ENCODE measurements at regions not wholly inside any gene's neighbourhood (a gene's known extent, or its start where the extent isn't known, plus 50 kb on each side); places are given as distances from the start of the nearest gene placed in this dataset.
A peak's percentile ranks its signal among the peaks of the same experiment; 100 is the strongest.

- TF ChIP-seq CTCF (IDR thresholded peaks at IDR 0.05; ENCODE audit: borderline replicate concordance, extremely low read depth, insufficient read depth) = no peak
- DNase-seq (no peak), FAIRE-seq (no peak)
- intact Hi-C loops (cut with DNase I) = no loop called here
- no peak overlapping the region for H3K4me3 ChIP-seq (ENCODE audit: low read length in 3 of 3)
- H3K27me3 ChIP-seq (ENCODE audit: control insufficient read depth, insufficient read depth, low read length) = no peaks in the 10 kb centered on the region
- no peaks in the 10 kb centered on the region for H3K4me1 ChIP-seq (ENCODE audit: control insufficient read depth in 2 of 3, insufficient read depth in 2 of 3, low read depth in 1 of 3, low read length in 3 of 3)
- no peaks in the 10 kb centered on the region for H3K36me3 ChIP-seq (ENCODE audit: control insufficient read depth in 2 of 3, insufficient read depth in 3 of 3, low read length in 3 of 3)
- H3K27ac ChIP-seq (ENCODE audit: low read depth in 2 of 2, low read length in 2 of 2) = no peak overlapping the region
- H3K9ac ChIP-seq (ENCODE audit: low read length in 3 of 3) = no peak overlapping the region
- H3K9me3 ChIP-seq (ENCODE audit: control insufficient read depth in 2 of 3, insufficient read depth in 1 of 3, low read length in 3 of 3) = no peaks in the 10 kb centered on the region
Observed at GRCh38 chr7:84394219-84394618, 199.6 kb upstream of the SEMA3A start.

- H3K36me3 ChIP-seq (ENCODE audit: control insufficient read depth in 2 of 3, insufficient read depth in 3 of 3, low read length in 3 of 3) = no peaks in the 10 kb centered on the region
- no peak overlapping the region for H3K27ac ChIP-seq (ENCODE audit: low read depth in 2 of 2, low read length in 2 of 2)
- TF ChIP-seq CTCF (IDR thresholded peaks at IDR 0.05; ENCODE audit: borderline replicate concordance, extremely low read depth, insufficient read depth) = no peak
- DNase-seq (no peak), FAIRE-seq (no peak)
- no peaks in the 10 kb centered on the region for H3K9me3 ChIP-seq (ENCODE audit: control insufficient read depth in 2 of 3, insufficient read depth in 1 of 3, low read length in 3 of 3)
- H3K4me3 ChIP-seq (ENCODE audit: low read length in 3 of 3) = no peak overlapping the region
- no peak overlapping the region for H3K9ac ChIP-seq (ENCODE audit: low read length in 3 of 3)
- no peaks in the 10 kb centered on the region for H3K27me3 ChIP-seq (ENCODE audit: control insufficient read depth, insufficient read depth, low read length)
- H3K4me1 ChIP-seq (ENCODE audit: control insufficient read depth in 2 of 3, insufficient read depth in 2 of 3, low read depth in 1 of 3, low read length in 3 of 3) = no peaks in the 10 kb centered on the region
- intact Hi-C loops (cut with DNase I) = no loop called here
Observed at GRCh38 chr7:84393786-84394185, 199.2 kb upstream of the SEMA3A start.

GRCh38 chr7:84390845-84391244, 196.3 kb upstream of the SEMA3A start:
- H3K9ac ChIP-seq (ENCODE audit: low read length in 3 of 3) = no peak overlapping the region
- H3K27me3 ChIP-seq (ENCODE audit: control insufficient read depth, insufficient read depth, low read length) = no peaks in the 10 kb centered on the region
- no peak overlapping the region for H3K27ac ChIP-seq (ENCODE audit: low read depth in 2 of 2, low read length in 2 of 2)
- FAIRE-seq (no peak), DNase-seq (peak in 1 of 5 donors; percentile 5)
- no peak overlapping the region for H3K4me3 ChIP-seq (ENCODE audit: low read length in 3 of 3)
- intact Hi-C loops (cut with DNase I) = no loop called here
- H3K4me1 ChIP-seq (ENCODE audit: control insufficient read depth in 2 of 3, insufficient read depth in 2 of 3, low read depth in 1 of 3, low read length in 3 of 3) = no peaks in the 10 kb centered on the region
- no peaks in the 10 kb centered on the region for H3K36me3 ChIP-seq (ENCODE audit: control insufficient read depth in 2 of 3, insufficient read depth in 3 of 3, low read length in 3 of 3)
- TF ChIP-seq CTCF (IDR thresholded peaks at IDR 0.05; ENCODE audit: borderline replicate concordance, extremely low read depth, insufficient read depth) = no peak
- H3K9me3 ChIP-seq (ENCODE audit: control insufficient read depth in 2 of 3, insufficient read depth in 1 of 3, low read length in 3 of 3) = no peaks in the 10 kb centered on the region

GRCh38 chr7:84389242-84389641, 194.7 kb upstream of the SEMA3A start:
- DNase-seq (no peak), FAIRE-seq (no peak)
- Histone ChIP-seq H3K9ac (ENCODE audit: low read length in 3 of 3) (no peak overlapping the region), H3K9me3 (ENCODE audit: control insufficient read depth in 2 of 3, insufficient read depth in 1 of 3, low read length in 3 of 3) (no peaks in the 10 kb centered on the region), H3K4me1 (ENCODE audit: control insufficient read depth in 2 of 3, insufficient read depth in 2 of 3, low read depth in 1 of 3, low read length in 3 of 3) (no peaks in the 10 kb centered on the region), H3K27me3 (ENCODE audit: control insufficient read depth, insufficient read depth, low read length) (no peaks in the 10 kb centered on the region), H3K36me3 (ENCODE audit: control insufficient read depth in 2 of 3, insufficient read depth in 3 of 3, low read length in 3 of 3) (no peaks in the 10 kb centered on the region), H3K4me3 (ENCODE audit: low read length in 3 of 3) (no peak overlapping the region), H3K27ac (ENCODE audit: low read depth in 2 of 2, low read length in 2 of 2) (no peak overlapping the region)
- intact Hi-C loops (cut with DNase I) = no loop called here
- no peak for TF ChIP-seq CTCF (IDR thresholded peaks at IDR 0.05; ENCODE audit: borderline replicate concordance, extremely low read depth, insufficient read depth)

Data from kidney (tissue), 13 donors.